ENCODE measurements at regions not wholly inside any gene's neighbourhood (a gene's known extent, or its start where the extent isn't known, plus 50 kb on each side); places are given as distances from the start of the nearest gene placed in this dataset.

DNA sequence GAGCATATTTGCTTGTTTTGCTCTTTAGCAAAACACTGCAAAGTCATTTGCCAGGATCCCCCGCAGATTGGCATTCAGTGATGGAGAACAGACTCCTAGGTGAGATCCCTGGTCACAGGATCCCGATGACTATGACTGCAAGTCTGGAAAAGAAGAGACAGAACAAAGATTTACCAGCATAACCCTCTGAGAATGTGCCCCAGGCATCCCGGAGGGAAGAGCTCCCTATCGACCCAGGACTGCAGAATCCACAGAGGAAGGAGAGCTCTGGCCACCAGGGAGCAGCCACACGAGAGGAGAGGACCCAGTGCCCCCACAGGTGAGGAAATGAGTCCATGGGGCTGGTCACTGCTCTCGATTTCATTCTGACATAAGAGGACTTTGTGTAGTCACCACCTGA is 105.2 kb downstream of the ZNF280B start:
- no peak for TF ChIP-seq POLR2A (IDR thresholded peaks at IDR 0.05)
- TF ChIP-seq, protein P1, sequence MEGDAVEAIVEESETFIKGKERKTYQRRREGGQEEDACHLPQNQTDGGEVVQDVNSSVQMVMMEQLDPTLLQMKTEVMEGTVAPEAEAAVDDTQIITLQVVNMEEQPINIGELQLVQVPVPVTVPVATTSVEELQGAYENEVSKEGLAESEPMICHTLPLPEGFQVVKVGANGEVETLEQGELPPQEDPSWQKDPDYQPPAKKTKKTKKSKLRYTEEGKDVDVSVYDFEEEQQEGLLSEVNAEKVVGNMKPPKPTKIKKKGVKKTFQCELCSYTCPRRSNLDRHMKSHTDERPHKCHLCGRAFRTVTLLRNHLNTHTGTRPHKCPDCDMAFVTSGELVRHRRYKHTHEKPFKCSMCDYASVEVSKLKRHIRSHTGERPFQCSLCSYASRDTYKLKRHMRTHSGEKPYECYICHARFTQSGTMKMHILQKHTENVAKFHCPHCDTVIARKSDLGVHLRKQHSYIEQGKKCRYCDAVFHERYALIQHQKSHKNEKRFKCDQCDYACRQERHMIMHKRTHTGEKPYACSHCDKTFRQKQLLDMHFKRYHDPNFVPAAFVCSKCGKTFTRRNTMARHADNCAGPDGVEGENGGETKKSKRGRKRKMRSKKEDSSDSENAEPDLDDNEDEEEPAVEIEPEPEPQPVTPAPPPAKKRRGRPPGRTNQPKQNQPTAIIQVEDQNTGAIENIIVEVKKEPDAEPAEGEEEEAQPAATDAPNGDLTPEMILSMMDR (IDR thresholded peaks at IDR 0.05), result no peak

Data from uterus (tissue), 2 donors.